ENCODE measurements at regions not wholly inside any gene's neighbourhood (a gene's known extent, or its start where the extent isn't known, plus 50 kb on each side); places are given as distances from the start of the nearest gene placed in this dataset.

GRCh38 chr9:31334837-31335528 lies 1049.5 kb upstream of the ACO1 start:
- TF ChIP-seq CTCF (IDR thresholded peaks at IDR 0.05) (no peak), POLR2A (IDR thresholded peaks at IDR 0.05; ENCODE audit: low read depth) (no peak)

Measured in esophagus muscularis mucosa (tissue), 3 donors.